C4-2B (cell line): ENCODE measurements at regions not wholly inside any gene's neighbourhood (a gene's known extent, or its start where the extent isn't known, plus 50 kb on each side); places are given as distances from the start of the nearest gene placed in this dataset.

Source experiments
- ZFX ChIP-seq: fragments of 450-650 bp; IDR thresholded peaks from 2 replicates; pipeline ENCODE4 v1.6.1; 2017
- TF ChIP-seq, protein P1 (sequence below): fragments of 450-650 bp; conservative IDR thresholded peaks from 2 replicates; pipeline ENCODE4 v1.5.1; 2017; ENCODE audit warnings: mild to moderate bottlenecking

DNA sequence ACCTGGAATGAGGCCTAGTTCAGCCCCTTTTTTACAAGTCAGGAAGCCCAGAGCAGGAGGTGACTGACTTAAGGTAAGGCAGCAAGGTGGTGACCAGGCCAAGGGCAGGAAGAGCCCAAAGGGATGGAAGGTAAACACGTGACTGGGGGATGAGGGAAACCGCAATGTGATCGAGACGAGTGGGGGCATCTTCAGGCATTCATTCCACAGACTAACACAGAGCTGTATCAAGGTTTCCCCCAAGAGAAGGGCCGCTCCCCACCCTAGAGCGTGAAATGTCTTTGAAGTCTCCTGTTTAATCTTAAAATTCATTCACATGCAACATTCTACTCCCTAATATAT, 76.3 kb upstream of the PIM1 start:
- TF ChIP-seq, protein P1, sequence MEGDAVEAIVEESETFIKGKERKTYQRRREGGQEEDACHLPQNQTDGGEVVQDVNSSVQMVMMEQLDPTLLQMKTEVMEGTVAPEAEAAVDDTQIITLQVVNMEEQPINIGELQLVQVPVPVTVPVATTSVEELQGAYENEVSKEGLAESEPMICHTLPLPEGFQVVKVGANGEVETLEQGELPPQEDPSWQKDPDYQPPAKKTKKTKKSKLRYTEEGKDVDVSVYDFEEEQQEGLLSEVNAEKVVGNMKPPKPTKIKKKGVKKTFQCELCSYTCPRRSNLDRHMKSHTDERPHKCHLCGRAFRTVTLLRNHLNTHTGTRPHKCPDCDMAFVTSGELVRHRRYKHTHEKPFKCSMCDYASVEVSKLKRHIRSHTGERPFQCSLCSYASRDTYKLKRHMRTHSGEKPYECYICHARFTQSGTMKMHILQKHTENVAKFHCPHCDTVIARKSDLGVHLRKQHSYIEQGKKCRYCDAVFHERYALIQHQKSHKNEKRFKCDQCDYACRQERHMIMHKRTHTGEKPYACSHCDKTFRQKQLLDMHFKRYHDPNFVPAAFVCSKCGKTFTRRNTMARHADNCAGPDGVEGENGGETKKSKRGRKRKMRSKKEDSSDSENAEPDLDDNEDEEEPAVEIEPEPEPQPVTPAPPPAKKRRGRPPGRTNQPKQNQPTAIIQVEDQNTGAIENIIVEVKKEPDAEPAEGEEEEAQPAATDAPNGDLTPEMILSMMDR = no peak
- no peak for TF ChIP-seq ZFX
